Nephron (organoid): ENCODE measurements at regions not wholly inside any gene's neighbourhood (a gene's known extent, or its start where the extent isn't known, plus 50 kb on each side); places are given as distances from the start of the nearest gene placed in this dataset.

Source experiments
- H3K27ac Mint-ChIP-seq, 3 experiments: 2 replicates each; pipeline ENCODE4 v1.8.0; 2020; ENCODE audit warnings: mixed read lengths in 3 of 3, mild to moderate bottlenecking in 2 of 3, moderate library complexity in 1 of 3
- H3K27me3 Mint-ChIP-seq: 2 replicates; pipeline ENCODE4 v1.8.0; 2021; ENCODE audit warnings: low read depth, mild to moderate bottlenecking, moderate library complexity, mixed read lengths
- H3K36me3 Mint-ChIP-seq: 2 replicates; pipeline ENCODE4 v1.8.0; 2020; ENCODE audit warnings: low read depth, mixed read lengths
- H3K4me1 Mint-ChIP-seq: 2 replicates; pipeline ENCODE4 v1.8.0; 2020; ENCODE audit warnings: mixed read lengths
- H3K4me3 Mint-ChIP-seq, 3 experiments: 2 replicates each; pipeline ENCODE4 v1.8.0; 2020; ENCODE audit warnings: mild to moderate bottlenecking in 3 of 3, mixed read lengths in 3 of 3, moderate library complexity in 2 of 3
- H3K9me3 Mint-ChIP-seq: 2 replicates; pipeline ENCODE4 v1.8.0; 2020; ENCODE audit warnings: mixed read lengths
- CTCF ChIP-seq, 3 experiments: fragments of 200-600 bp; sonication (generic); IDR thresholded peaks; one replicate each; pipeline ENCODE4 v1.5.0; 2021; ENCODE audit warnings: antibody characterized with exemption in 3 of 3; ENCODE audit not compliant: unreplicated experiment in 3 of 3

GRCh38 chr13:88329066-88329465 lies 657.9 kb downstream of the SLITRK5 start:
- no peak overlapping the region for H3K27ac Mint-ChIP-seq
- H3K4me1 Mint-ChIP-seq, result peaks cover 11% of the 10 kb centered on the region
- no peak for TF ChIP-seq CTCF (IDR thresholded peaks at IDR 0.05; ENCODE audit: unreplicated experiment in 3 of 3)
- no peaks in the 10 kb centered on the region for H3K36me3 Mint-ChIP-seq
- no peaks in the 10 kb centered on the region for H3K27me3 Mint-ChIP-seq
- peaks cover 9% of the 10 kb centered on the region for H3K9me3 Mint-ChIP-seq
- H3K4me3 Mint-ChIP-seq, result no peak overlapping the region

- H3K27ac Mint-ChIP-seq, result no peak overlapping the region
- no peaks in the 10 kb centered on the region for H3K27me3 Mint-ChIP-seq
- H3K9me3 Mint-ChIP-seq, result peaks cover 2% of the 10 kb centered on the region
- no peaks in the 10 kb centered on the region for H3K4me1 Mint-ChIP-seq
- no peak overlapping the region for H3K4me3 Mint-ChIP-seq
- no peak for TF ChIP-seq CTCF (IDR thresholded peaks at IDR 0.05; ENCODE audit: unreplicated experiment in 3 of 3)
- no peaks in the 10 kb centered on the region for H3K36me3 Mint-ChIP-seq
These were observed 668.1 kb downstream of the SLITRK5 start for GRCh38 chr13:88339271-88339741.

- Mint-ChIP-seq H3K27me3 (no peaks in the 10 kb centered on the region), H3K36me3 (no peaks in the 10 kb centered on the region), H3K27ac (no peak overlapping the region), H3K4me1 (no peaks in the 10 kb centered on the region), H3K9me3 (peaks cover 6% of the 10 kb centered on the region), H3K4me3 (no peak overlapping the region)
- TF ChIP-seq CTCF (IDR thresholded peaks at IDR 0.05; ENCODE audit: unreplicated experiment in 3 of 3), result no peak
These were observed 674.1 kb downstream of the SLITRK5 start for GRCh38 chr13:88345171-88345847.

- TF ChIP-seq CTCF (IDR thresholded peaks at IDR 0.05; ENCODE audit: unreplicated experiment in 3 of 3), result no peak
- no peak overlapping the region for H3K27ac Mint-ChIP-seq
- H3K27me3 Mint-ChIP-seq, result no peaks in the 10 kb centered on the region
These were observed 689.6 kb downstream of the SLITRK5 start for GRCh38 chr13:88360761-88361160.

GRCh38 chr13:88369866-88370265 lies 698.7 kb downstream of the SLITRK5 start:
- TF ChIP-seq CTCF (IDR thresholded peaks at IDR 0.05; ENCODE audit: unreplicated experiment in 3 of 3), result no peak
- no peaks in the 10 kb centered on the region for H3K36me3 Mint-ChIP-seq
- H3K4me1 Mint-ChIP-seq, result no peaks in the 10 kb centered on the region
- no peak overlapping the region for H3K27ac Mint-ChIP-seq
- peaks cover 3% of the 10 kb centered on the region for H3K9me3 Mint-ChIP-seq
- H3K4me3 Mint-ChIP-seq, result no peak overlapping the region
- H3K27me3 Mint-ChIP-seq, result no peaks in the 10 kb centered on the region

More at GRCh38 chr13:88360761-88361160, 689.6 kb downstream of the SLITRK5 start:
- no peaks in the 10 kb centered on the region for H3K4me1 Mint-ChIP-seq
- no peak overlapping the region for H3K4me3 Mint-ChIP-seq
- peaks cover 4% of the 10 kb centered on the region for H3K9me3 Mint-ChIP-seq
- H3K36me3 Mint-ChIP-seq, result no peaks in the 10 kb centered on the region

- H3K9me3 Mint-ChIP-seq, result peaks cover 3% of the 10 kb centered on the region
- H3K36me3 Mint-ChIP-seq, result no peaks in the 10 kb centered on the region
- H3K27me3 Mint-ChIP-seq, result no peaks in the 10 kb centered on the region
- H3K27ac Mint-ChIP-seq, result no peak overlapping the region
- no peak overlapping the region for H3K4me3 Mint-ChIP-seq
- no peak for TF ChIP-seq CTCF (IDR thresholded peaks at IDR 0.05; ENCODE audit: unreplicated experiment in 3 of 3)
- H3K4me1 Mint-ChIP-seq, result no peaks in the 10 kb centered on the region
These were observed 705.7 kb downstream of the SLITRK5 start for GRCh38 chr13:88376760-88377388.
